Cerebellar cortex (tissue), 1 donor: ENCODE measurements at regions not wholly inside any gene's neighbourhood (a gene's known extent, or its start where the extent isn't known, plus 50 kb on each side); places are given as distances from the start of the nearest gene placed in this dataset.
"Not testable (repeated sequence)": the region's sequence is repeated elsewhere in the genome, so short reads cannot be mapped to it uniquely, and the experiment has no call there.

Experiments
- DNase-seq: peaks from one replicate; pipeline ENCODE4 v3.0.0-alpha.2; 2015; ENCODE audit warnings: low spot score

GRCh38 chr18:67007999-67008398, 404.1 kb upstream of the CDH19 start:
- DNase-seq, result no peak

GRCh38 chr18:67007085-67007484, 403.2 kb upstream of the CDH19 start:
- no peak for DNase-seq

GRCh38 chr18:67001052-67001451, 397.2 kb upstream of the CDH19 start:
- DNase-seq, result no peak

GRCh38 chr18:66999003-66999402, 395.1 kb upstream of the CDH19 start:
- DNase-seq, result no peak

GRCh38 chr18:66995270-66995669, 391.4 kb upstream of the CDH19 start:
- no peak for DNase-seq

- no peak for DNase-seq
These were observed 390.9 kb upstream of the CDH19 start for GRCh38 chr18:66994790-66995189.

- no peak for DNase-seq
These were observed 389.6 kb upstream of the CDH19 start for GRCh38 chr18:66993492-66993891.

GRCh38 chr18:66990909-66991308, 387.0 kb upstream of the CDH19 start:
- no peak for DNase-seq

- no peak for DNase-seq
These were observed 375.1 kb upstream of the CDH19 start for GRCh38 chr18:66979009-66979408.

- DNase-seq, result no peak
These were observed 368.8 kb upstream of the CDH19 start for GRCh38 chr18:66972681-66973080.

- no peak for DNase-seq
These were observed 368.1 kb upstream of the CDH19 start for GRCh38 chr18:66971960-66972359.

GRCh38 chr18:66966171-66966570, 362.3 kb upstream of the CDH19 start:
- no peak for DNase-seq

GRCh38 chr18:66958309-66958708, 354.4 kb upstream of the CDH19 start:
- no peak for DNase-seq

GRCh38 chr18:66951750-66952149, 347.9 kb upstream of the CDH19 start:
- DNase-seq, result no peak

- no peak for DNase-seq
These were observed 345.5 kb upstream of the CDH19 start for GRCh38 chr18:66949419-66949818.

GRCh38 chr18:66937546-66937945, 333.7 kb upstream of the CDH19 start:
- DNase-seq, result no peak

GRCh38 chr18:66931010-66931409, 327.1 kb upstream of the CDH19 start:
- DNase-seq, result no peak

- no peak for DNase-seq
These were observed 312.9 kb upstream of the CDH19 start for GRCh38 chr18:66916834-66917233.

- DNase-seq, result no peak
These were observed 296.9 kb upstream of the CDH19 start for GRCh38 chr18:66900837-66901236.

GRCh38 chr18:66895631-66896030, 291.7 kb upstream of the CDH19 start:
- no peak for DNase-seq

- DNase-seq, result no peak
These were observed 291.0 kb upstream of the CDH19 start for GRCh38 chr18:66894851-66895250.

GRCh38 chr18:66892388-66892787, 288.5 kb upstream of the CDH19 start:
- DNase-seq, result not testable (repeated sequence)

- DNase-seq, result no peak
These were observed 271.1 kb upstream of the CDH19 start for GRCh38 chr18:66874812-66875474.

GRCh38 chr18:66874375-66874774, 270.5 kb upstream of the CDH19 start:
- DNase-seq, result no peak

- no peak for DNase-seq
These were observed 270.0 kb upstream of the CDH19 start for GRCh38 chr18:66873899-66874298.
